Peyer's patch (tissue), 4 donors: ENCODE measurements at regions not wholly inside any gene's neighbourhood (a gene's known extent, or its start where the extent isn't known, plus 50 kb on each side); places are given as distances from the start of the nearest gene placed in this dataset.

Experiments
- POLR2A ChIP-seq, 2 donors: fragments of 450-650 bp; IDR thresholded peaks; one replicate each; pipeline ENCODE4 v1.5.1; 2017; ENCODE audit warnings: antibody characterized with exemption in 2 of 2, mild to moderate bottlenecking in 2 of 2, moderate library complexity in 2 of 2
- TF ChIP-seq, protein P1 (sequence below), 6 experiments: fragments of 450-650 bp in 4 of 6; fragments of 200-600 bp in 2 of 6; sonication (generic) in 1 of 6; IDR thresholded peaks; one replicate each; pipeline ENCODE4 v1.5.1; 2017 to 2019; ENCODE audit warnings: antibody characterized with exemption in 6 of 6, mild to moderate bottlenecking in 3 of 6, moderate library complexity in 1 of 6

GRCh38 chr13:50671497-50671850, 172.0 kb downstream of the DLEU7 start:
- TF ChIP-seq, protein P1, sequence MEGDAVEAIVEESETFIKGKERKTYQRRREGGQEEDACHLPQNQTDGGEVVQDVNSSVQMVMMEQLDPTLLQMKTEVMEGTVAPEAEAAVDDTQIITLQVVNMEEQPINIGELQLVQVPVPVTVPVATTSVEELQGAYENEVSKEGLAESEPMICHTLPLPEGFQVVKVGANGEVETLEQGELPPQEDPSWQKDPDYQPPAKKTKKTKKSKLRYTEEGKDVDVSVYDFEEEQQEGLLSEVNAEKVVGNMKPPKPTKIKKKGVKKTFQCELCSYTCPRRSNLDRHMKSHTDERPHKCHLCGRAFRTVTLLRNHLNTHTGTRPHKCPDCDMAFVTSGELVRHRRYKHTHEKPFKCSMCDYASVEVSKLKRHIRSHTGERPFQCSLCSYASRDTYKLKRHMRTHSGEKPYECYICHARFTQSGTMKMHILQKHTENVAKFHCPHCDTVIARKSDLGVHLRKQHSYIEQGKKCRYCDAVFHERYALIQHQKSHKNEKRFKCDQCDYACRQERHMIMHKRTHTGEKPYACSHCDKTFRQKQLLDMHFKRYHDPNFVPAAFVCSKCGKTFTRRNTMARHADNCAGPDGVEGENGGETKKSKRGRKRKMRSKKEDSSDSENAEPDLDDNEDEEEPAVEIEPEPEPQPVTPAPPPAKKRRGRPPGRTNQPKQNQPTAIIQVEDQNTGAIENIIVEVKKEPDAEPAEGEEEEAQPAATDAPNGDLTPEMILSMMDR (IDR thresholded peaks at IDR 0.05): no peak
- no peak for TF ChIP-seq POLR2A (IDR thresholded peaks at IDR 0.05)
